Forelimb muscle (tissue), 1 donor: ENCODE measurements at regions not wholly inside any gene's neighbourhood (a gene's known extent, or its start where the extent isn't known, plus 50 kb on each side); places are given as distances from the start of the nearest gene placed in this dataset.

Experiments used
- DNase-seq: peaks from one replicate; pipeline ENCODE4 v3.0.0-alpha.2; 2013; ENCODE audit warnings: low read depth

DNA sequence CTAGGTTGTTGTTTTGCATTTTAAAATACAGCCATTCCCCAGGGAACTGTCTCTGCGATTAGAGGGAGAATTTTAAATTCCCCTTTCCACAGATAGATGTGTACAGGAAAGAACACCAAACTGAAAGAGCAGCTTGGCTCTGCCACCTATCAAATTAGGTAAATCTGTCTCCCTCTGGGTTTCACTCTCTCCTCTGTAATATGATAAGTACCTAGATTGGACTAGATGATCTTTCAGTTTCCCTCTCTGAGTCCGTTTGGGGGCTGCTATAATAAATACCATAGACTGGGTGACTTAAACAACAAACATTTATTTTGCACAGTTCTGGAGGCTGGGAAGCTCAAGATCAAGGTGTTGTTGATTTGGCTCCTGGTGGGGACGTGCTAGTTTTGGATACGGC is 186.0 kb downstream of the KIF20B start:
- DNase-seq = no peak

DNA sequence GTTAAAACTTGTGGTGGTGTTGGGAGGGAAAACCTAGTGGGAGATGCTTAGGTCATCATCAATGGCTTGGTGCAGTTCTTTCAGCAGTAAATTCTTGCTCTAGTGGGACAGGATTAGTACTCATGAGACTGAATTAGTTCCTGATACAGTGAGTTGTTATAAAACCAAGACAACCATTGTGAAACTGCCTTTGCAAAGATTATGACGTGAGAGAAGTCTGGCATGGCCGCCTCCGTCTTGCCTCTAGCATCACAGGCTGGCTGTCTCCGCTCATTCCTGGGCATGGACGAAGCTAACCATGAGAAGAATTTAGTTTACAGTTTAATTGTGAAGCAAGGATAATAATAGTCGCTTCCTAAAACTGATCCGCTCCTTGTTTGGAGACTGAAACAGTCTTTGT is 186.4 kb downstream of the KIF20B start:
- DNase-seq = no peak

DNA sequence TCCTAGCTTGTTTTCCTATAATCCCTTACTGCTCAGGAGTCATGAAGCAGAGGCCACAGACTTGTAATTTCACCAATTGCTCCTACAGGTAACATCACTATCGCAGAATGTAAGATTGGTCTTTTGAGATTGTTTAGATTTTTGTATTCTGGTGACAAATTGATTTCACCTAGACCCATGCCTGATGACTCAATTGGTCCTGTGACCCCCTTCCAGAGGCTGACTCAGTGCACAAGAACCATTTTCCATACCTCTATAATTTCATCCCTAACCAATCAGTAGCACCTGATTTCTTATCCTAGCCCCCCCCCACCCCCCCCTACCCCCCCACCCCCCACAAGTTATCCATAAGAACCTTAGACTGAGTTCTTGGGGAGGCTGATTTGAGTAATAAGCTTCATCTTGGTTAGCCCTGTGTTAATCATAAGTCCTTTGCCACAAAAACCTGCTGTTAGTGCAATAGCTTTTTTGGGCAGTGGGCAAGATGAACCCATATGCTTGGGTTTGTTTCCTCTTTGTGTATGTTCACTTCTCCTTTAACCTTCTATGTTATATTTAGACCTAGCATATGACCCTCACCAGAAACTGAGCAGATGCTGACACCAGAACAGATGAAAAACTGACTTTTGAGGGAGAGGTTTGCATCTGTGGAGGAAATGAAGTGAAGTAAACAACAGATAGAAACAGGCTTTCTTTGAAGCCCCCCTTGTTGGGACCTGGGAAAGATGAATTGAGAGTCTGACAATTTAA is 187.1 kb downstream of the KIF20B start:
- no peak for DNase-seq

GRCh38 chr10:89889606-89890005 is 188.2 kb downstream of the KIF20B start:
- no peak for DNase-seq

DNA sequence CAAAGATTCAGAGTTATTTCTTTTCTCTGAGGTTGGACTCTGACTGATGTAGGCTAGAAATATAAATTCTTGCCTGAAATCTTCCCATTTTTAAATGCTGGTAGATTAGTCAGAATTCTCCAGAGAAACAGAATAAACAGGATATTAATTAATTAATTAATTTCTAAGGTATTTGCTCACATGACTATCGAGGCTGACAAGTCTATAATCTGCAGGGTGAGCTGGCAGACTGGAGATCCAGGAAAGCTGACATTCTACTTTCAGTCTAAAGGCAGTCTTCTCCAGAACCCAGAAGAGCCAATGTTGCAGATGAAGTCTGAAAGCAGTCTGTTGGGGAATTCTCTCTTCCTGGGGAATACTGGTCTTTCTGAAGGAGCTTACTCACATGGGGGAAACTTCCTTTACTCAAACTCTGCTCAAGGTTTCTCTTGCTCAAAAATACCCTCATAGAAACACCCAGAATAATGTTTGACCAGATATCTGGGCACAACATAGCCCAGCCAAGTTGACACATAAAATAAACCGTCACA is 189.7 kb downstream of the KIF20B start:
- DNase-seq = no peak

- no peak for DNase-seq
Observed at GRCh38 chr10:89894051-89894450, 192.7 kb downstream of the KIF20B start.

- DNase-seq = no peak
Observed at GRCh38 chr10:89900554-89900953, 199.2 kb downstream of the KIF20B start.

DNA sequence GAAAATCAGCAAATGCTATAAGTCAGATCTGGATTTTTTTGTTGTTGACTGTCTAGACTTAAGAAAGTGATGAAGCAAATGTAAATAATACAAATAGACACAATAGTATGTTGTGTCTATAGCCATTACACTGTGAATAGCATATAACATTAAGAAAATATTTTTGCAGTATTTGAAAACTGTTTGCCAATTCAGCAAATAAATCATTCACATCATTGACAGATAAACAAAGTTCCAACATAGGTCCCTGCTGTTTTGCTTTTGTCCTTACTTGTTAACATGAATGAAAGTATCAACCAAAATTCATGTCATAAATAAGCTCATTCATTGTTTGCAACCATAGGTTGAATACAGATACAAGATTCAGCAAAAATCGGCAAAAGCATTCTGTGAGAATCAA is 200.5 kb downstream of the KIF20B start:
- DNase-seq = no peak

DNA sequence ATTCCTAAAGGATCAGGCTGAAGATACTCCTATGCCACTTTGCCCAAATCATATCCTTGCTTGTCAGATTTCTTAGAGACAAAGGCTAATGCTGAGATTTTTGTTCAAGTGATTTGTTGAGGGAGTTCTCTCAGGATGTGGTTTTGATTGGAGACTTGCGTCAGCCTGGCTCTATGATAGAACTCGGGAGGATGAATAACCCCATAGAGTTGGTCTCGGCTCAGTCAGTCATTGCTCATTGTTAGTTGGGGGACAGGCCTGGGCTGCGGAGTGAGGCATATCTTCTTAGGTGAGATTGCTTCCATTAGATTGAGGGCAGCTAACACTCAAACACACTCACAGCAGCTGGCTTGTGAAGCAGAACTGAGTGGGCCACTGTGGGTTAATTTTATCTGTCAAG is 203.4 kb downstream of the KIF20B start:
- DNase-seq = no peak

DNA sequence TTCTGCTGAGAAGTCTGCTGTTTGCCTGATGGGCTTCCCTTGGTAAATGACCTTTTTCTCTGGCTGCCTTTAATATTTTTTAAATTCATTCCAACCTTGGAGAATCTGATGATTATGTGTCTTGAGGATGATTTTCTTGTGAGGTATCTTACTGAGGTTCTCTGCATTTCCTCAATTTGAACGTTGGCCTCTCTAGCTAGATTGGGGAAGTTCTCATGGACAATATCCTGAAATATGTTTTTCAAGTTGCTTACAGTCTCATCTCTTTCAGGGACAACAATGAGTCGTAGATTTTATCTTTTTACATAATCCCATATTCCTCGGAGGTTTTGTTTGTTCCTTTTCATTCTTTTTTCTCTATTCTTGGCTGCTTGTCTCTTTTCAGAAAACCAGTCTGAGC is 208.4 kb downstream of the KIF20B start:
- no peak for DNase-seq

DNA sequence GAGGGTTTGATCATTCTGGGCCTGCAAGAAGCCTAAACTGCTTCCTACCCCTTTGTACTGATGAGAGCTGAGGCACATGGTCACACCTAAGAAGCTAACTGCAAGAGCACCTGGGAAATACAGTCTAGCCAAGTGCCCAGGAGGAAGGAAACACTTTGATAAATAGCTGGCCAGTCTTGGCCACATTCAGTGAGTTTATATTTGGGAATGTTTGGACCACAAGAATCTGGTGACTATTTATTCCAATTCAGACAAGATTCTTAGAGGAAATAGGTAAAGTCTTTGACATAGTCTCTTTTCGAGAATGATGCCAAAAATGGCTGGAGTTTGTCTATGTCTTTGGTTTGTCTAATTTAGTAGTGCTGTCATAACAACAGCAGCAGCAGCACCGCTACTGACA is 213.6 kb downstream of the KIF20B start:
- no peak for DNase-seq

GRCh38 chr10:89915968-89916367 is 214.6 kb downstream of the KIF20B start:
- DNase-seq = no peak

DNA sequence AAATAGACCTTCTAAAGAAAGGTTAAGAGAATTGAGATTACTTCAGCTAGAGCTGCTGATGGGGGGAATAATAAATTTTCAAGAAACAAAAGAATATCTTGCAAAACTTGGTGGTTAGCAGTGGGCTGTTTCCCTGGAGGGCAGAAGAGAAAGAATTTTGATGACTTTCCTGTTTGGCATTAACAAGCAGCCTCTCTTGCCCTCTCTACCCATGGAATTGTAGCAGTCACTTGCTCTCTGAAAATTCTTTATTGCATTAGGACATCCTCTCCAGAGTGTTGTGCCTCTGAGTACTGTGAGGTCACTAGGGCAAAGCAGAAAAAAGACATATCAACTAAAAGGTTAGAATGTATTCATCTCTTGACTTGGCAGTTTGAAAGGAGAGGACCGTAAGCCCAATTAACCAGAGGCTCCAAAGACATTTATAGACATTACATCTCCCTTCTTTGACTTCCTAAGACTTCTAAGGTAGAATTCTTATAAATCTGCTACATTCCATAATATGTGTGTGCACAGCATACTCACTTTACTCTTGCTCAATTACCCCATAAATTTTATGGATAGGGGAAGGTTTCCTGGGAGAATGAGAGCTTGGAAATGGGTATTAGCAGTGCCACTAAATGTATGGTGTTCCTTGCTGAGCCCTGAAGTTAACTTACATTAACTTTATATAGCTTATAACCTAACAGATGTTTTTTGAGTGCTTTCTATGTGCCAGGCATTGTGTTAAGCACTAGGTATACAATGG is 215.3 kb downstream of the KIF20B start:
- no peak for DNase-seq

- DNase-seq = no peak
Observed at GRCh38 chr10:89921403-89921802, 220.0 kb downstream of the KIF20B start.

DNA sequence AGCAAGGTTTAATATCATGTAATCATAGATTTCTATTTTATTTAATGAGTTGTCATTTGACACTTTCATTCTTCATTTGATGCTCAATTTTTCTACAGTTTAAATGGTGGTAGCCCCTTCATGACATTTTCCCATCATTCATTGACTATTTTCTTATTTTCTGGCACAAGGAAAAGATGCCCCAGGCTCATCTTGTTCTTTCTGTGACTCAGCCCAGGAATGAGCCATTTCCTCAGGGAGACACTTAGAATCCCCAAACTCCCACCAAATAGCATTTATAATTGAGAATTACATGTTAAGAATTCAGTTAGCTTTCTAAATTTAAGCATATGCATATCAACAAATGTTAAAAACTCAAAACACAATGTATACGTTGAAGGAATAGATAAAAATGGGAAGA is 222.3 kb downstream of the KIF20B start:
- no peak for DNase-seq

DNA sequence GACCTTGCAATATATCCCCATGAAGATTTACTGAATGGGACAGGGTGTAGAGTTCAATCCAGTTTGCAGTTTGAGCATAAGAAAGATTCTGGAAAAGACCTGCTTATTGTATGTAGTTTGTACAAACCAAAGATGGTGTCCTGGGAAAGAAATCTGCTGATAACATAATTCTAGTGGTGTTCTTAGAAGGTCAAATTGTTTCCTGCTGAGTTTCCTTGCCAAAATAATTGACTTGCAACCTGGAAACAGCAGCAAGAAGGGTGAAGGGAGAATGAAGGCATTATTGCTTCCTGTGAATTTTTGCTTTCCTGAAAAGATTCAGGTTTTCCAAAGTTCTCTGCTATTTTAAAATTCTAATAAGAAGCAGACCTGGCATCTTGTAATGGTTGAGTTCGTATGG is 222.9 kb downstream of the KIF20B start:
- no peak for DNase-seq

DNA sequence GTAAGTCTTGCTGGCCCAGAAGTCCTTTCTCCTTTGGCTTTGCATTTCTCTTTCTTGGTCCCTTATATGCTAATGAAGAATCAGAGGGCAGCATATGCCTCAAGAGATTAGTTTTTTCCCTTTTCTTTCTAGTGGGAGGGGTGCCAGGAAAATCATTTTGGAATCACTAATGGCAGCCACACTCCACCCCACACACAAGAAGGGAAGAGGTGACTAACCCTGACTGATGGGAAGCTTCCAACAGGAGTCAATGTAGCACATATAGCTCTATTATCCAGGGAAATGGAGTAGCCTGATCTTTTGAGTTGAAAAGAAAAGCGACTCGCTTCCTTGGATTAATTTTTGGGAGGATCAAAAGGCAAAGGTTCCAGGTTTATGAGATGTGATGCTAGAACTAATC is 225.3 kb downstream of the KIF20B start:
- no peak for DNase-seq

- no peak for DNase-seq
Observed at GRCh38 chr10:89929282-89930026, 228.1 kb downstream of the KIF20B start.

DNA sequence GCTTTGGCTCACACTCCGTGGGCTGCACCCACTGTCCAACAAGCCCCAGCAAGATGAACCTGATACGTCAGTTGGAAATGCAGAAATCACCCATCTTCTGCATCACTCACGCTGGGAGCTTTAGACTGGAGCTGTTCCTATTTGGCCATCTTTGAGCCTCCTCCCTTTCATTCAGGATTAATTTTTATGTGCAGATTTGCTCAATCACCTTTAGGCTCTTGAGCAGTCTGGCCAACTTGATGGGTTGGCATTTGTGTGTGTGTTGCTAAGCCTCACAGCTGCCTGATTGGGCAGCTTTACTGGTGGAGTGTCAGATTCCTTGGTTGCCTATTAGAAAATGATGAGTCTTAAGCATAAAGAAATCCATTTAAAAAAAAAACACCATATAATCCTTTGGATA is 236.1 kb downstream of the KIF20B start:
- DNase-seq = no peak

- no peak for DNase-seq
Observed at GRCh38 chr10:89940076-89940475, 238.7 kb downstream of the KIF20B start.

DNA sequence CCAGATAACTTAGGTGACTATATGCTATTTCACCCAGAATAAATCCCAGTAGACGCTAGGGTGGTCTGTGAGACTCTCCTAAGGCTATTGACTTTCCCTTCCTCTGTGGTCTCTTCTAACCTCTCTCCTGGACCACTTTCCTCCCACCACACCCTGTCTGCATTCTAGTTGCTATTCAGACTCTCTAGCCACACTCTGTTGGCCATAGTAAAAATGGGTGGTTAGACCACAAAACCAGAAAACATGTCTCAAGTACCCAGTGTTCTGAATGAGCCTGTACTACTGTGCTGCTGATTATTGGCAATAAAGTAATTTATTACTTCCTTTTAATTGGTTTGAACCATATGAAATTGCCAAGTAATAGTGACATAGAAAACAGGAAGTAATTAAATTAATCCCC is 240.8 kb downstream of the KIF20B start:
- no peak for DNase-seq

GRCh38 chr10:89944138-89944537 is 242.7 kb downstream of the KIF20B start:
- DNase-seq = no peak

DNA sequence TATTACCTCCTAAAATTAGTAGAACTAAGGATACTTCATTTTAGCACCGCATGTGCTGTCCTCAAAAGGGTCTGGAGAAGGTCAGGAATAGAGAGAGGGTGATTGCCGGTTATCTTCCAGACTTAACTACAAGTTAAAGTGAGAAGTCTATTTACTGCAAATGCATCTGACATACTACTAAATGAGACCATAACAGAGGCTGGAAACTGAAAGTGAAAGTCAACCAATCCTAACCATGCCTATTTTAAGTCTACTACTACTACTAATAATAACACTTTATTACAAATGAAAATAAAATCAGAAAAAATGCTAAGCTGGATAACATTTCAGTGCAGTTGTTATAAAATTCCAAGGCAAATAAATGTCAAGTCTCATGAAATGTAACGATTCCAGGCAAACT is 244.7 kb downstream of the KIF20B start:
- DNase-seq = no peak
